BJ (cell line): ENCODE measurements at regions not wholly inside any gene's neighbourhood (a gene's known extent, or its start where the extent isn't known, plus 50 kb on each side); places are given as distances from the start of the nearest gene placed in this dataset.

Source experiments
- CTCF ChIA-PET: fragments of 350-600 bp; formaldehyde crosslinking; extraction: SDS; loops from one replicate; lab custom pipeline; 2021; ENCODE audit warnings: antibody characterized with exemption, inconsistent platforms; lab: Yijun Ruan, JAX
- POLR2A ChIA-PET: fragments of 300-600 bp; sonication (Branson Sonifier 250); formaldehyde crosslinking; extraction: SDS; loops from one replicate; lab custom pipeline; 2021; ENCODE audit warnings: antibody characterized with exemption; lab: Charles Lee
- DNase-seq: peaks from one replicate; pipeline ENCODE4 v3.0.0-alpha.2; 2011; ENCODE audit warnings: low read depth
- H3K27me3 ChIP-seq: 2 replicates; pipeline ENCODE4 v1.6.0; 2011; ENCODE audit warnings: low read length; ENCODE audit not compliant: control insufficient read depth, insufficient read depth
- H3K36me3 ChIP-seq: 2 replicates; pipeline ENCODE4 v1.5.1; 2011; ENCODE audit warnings: low read length; ENCODE audit not compliant: control insufficient read depth, insufficient read depth
- H3K4me3 ChIP-seq: 2 replicates; pipeline ENCODE4 v1.5.1; 2011; ENCODE audit warnings: low read depth, mild to moderate bottlenecking, control low read depth, low read length
- CTCF ChIP-seq: IDR thresholded peaks from 2 replicates; pipeline ENCODE4 v1.5.1; 2011; ENCODE audit warnings: low read depth, mild to moderate bottlenecking, control low read depth, inconsistent platforms, low read length, moderate library complexity; ENCODE audit not compliant: insufficient read depth

DNA sequence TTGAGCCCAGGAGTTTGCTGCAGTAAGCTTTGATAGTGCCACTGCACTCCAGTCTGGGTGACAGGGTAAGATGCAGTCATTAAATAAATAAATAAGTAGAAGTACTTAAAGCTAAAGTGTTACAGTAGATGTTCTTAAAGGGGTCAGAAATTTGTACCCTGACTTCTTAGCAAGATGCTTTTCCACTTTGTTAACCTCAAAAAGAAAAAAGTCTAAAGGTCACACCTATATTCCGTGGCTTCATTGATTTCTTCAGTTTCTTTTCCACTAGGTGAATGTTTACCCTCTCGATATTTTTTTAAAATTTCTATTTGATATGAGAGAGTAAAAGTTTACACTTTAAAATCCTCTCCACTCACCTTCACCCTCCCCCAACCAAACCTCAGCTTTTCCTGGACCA lies 64.3 kb upstream of the PLEKHA5 start:
- Histone ChIP-seq H3K4me3 (no peak overlapping the region), H3K27me3 (no peaks in the 10 kb centered on the region), H3K36me3 (no peaks in the 10 kb centered on the region)
- POLR2A ChIA-PET: no interaction called here
- TF ChIP-seq CTCF: no peak
- DNase-seq: no peak
- CTCF ChIA-PET: no interaction called here

GRCh38 chr12:19065871-19066270 lies 63.7 kb upstream of the PLEKHA5 start:
- H3K36me3 ChIP-seq: no peaks in the 10 kb centered on the region
- CTCF ChIA-PET: no interaction called here

GRCh38 chr12:19066475-19067001 lies 63.0 kb upstream of the PLEKHA5 start:
- Histone ChIP-seq H3K27me3 (no peaks in the 10 kb centered on the region), H3K36me3 (no peaks in the 10 kb centered on the region), H3K4me3 (no peak overlapping the region)
- DNase-seq: no peak
- CTCF ChIA-PET: no interaction called here
- POLR2A ChIA-PET: no interaction called here
- no peak for TF ChIP-seq CTCF

More at GRCh38 chr12:19065871-19066270, 63.7 kb upstream of the PLEKHA5 start:
- DNase-seq: no peak
- H3K27me3 ChIP-seq: no peaks in the 10 kb centered on the region
- POLR2A ChIA-PET: no interaction called here
- TF ChIP-seq CTCF: no peak
- no peak overlapping the region for H3K4me3 ChIP-seq

GRCh38 chr12:19068137-19068536 lies 61.4 kb upstream of the PLEKHA5 start:
- CTCF ChIA-PET: no interaction called here
- POLR2A ChIA-PET: no interaction called here
- no peak for DNase-seq
- Histone ChIP-seq H3K27me3 (no peaks in the 10 kb centered on the region), H3K36me3 (no peaks in the 10 kb centered on the region), H3K4me3 (no peak overlapping the region)
- no peak for TF ChIP-seq CTCF

- Histone ChIP-seq H3K36me3 (no peaks in the 10 kb centered on the region), H3K27me3 (no peaks in the 10 kb centered on the region), H3K4me3 (no peak overlapping the region)
- ChIA-PET CTCF (no interaction called here), POLR2A (no interaction called here)
- no peak for DNase-seq
- TF ChIP-seq CTCF: no peak
Observed at GRCh38 chr12:19070341-19070740, 59.2 kb upstream of the PLEKHA5 start.
